ENCODE measurements at regions not wholly inside any gene's neighbourhood (a gene's known extent, or its start where the extent isn't known, plus 50 kb on each side); places are given as distances from the start of the nearest gene placed in this dataset.
"Not testable (repeated sequence)": the region's sequence is repeated elsewhere in the genome, so short reads cannot be mapped to it uniquely, and the experiment has no call there.

GRCh38 chr2:62321380-62322289 lies 125.7 kb downstream of the B3GNT2 start:
- no peaks in the 10 kb centered on the region for H3K36me3 ChIP-seq
- H3K9me3 ChIP-seq = no peaks in the 10 kb centered on the region
- no peak for DNase-seq (ENCODE audit: extremely low spot score in 2 of 2)
- H3K4me3 ChIP-seq = no peak overlapping the region
- no peaks in the 10 kb centered on the region for H3K4me1 ChIP-seq
- no peak overlapping the region for H3K27ac ChIP-seq
- no peaks in the 10 kb centered on the region for H3K27me3 ChIP-seq
- intact Hi-C loops (cut with DNase I) = no loop called here
- TF ChIP-seq, protein P1, sequence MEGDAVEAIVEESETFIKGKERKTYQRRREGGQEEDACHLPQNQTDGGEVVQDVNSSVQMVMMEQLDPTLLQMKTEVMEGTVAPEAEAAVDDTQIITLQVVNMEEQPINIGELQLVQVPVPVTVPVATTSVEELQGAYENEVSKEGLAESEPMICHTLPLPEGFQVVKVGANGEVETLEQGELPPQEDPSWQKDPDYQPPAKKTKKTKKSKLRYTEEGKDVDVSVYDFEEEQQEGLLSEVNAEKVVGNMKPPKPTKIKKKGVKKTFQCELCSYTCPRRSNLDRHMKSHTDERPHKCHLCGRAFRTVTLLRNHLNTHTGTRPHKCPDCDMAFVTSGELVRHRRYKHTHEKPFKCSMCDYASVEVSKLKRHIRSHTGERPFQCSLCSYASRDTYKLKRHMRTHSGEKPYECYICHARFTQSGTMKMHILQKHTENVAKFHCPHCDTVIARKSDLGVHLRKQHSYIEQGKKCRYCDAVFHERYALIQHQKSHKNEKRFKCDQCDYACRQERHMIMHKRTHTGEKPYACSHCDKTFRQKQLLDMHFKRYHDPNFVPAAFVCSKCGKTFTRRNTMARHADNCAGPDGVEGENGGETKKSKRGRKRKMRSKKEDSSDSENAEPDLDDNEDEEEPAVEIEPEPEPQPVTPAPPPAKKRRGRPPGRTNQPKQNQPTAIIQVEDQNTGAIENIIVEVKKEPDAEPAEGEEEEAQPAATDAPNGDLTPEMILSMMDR (IDR thresholded peaks at IDR 0.05) = no peak
- TF ChIP-seq POLR2AphosphoS5 (IDR thresholded peaks at IDR 0.05; ENCODE audit: insufficient read depth in 1 of 2, low read depth in 1 of 2) = no peak
- no peak for TF ChIP-seq POLR2A (IDR thresholded peaks at IDR 0.05)

DNA sequence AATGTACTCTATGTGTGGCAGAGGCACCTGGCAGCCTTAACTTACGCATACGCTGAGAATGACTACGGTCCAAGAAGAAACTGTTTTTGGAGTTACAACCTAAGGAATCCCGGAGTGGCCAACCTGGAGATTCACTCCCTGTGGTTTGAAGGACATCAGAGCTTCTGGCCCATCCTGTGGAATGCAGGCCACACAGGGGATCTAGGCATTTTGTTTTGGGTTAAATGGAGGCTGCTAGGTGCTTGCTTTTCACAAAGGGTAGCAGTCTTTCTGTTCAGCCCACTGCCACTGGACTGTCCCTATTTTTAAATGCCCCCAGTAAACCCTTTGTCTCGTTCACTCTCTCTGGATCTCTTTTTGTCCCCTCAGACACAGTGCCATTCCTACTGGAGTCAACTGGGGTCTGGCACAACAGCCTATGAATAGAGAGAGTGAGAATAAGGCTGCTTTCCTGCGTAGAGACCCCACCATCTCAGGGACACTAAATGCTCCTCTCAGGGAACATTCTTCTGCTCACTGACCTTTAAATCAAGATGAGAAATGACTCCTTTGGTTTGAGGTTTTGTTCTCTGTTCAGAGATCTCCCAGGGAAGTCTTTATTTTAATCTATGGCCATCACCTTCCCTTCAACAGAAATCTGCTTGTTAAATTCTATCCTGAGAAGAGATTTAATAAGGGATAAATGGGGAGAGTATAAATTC lies 124.9 kb downstream of the B3GNT2 start:
- Histone ChIP-seq H3K4me1 (no peaks in the 10 kb centered on the region), H3K36me3 (no peaks in the 10 kb centered on the region), H3K27me3 (no peaks in the 10 kb centered on the region), H3K9me3 (no peaks in the 10 kb centered on the region), H3K4me3 (no peak overlapping the region), H3K27ac (no peak overlapping the region)
- no peak for DNase-seq (ENCODE audit: extremely low spot score in 2 of 2)
- intact Hi-C loops (cut with DNase I) = no loop called here
- TF ChIP-seq, protein P1 (IDR thresholded peaks at IDR 0.05) = no peak
- TF ChIP-seq POLR2A (IDR thresholded peaks at IDR 0.05) (no peak), POLR2AphosphoS5 (IDR thresholded peaks at IDR 0.05; ENCODE audit: insufficient read depth in 1 of 2, low read depth in 1 of 2) (no peak)

GRCh38 chr2:62320137-62320536 lies 124.2 kb downstream of the B3GNT2 start:
- H3K27ac ChIP-seq; H3K4me3 ChIP-seq; H3K27me3 ChIP-seq; H3K36me3 ChIP-seq; H3K9me3 ChIP-seq; H3K4me1 ChIP-seq; DNase-seq (ENCODE audit: extremely low spot score in 2 of 2); intact Hi-C loops (cut with DNase I): not testable (repeated sequence)

GRCh38 chr2:62319070-62319469 lies 123.2 kb downstream of the B3GNT2 start:
- intact Hi-C loops (cut with DNase I) = no loop called here
- Histone ChIP-seq H3K4me1 (no peaks in the 10 kb centered on the region), H3K27ac (no peak overlapping the region), H3K36me3 (no peaks in the 10 kb centered on the region), H3K4me3 (no peak overlapping the region), H3K27me3 (no peaks in the 10 kb centered on the region), H3K9me3 (no peaks in the 10 kb centered on the region)
- TF ChIP-seq POLR2A (IDR thresholded peaks at IDR 0.05) = no peak
- TF ChIP-seq POLR2AphosphoS5 (IDR thresholded peaks at IDR 0.05; ENCODE audit: insufficient read depth in 1 of 2, low read depth in 1 of 2) = no peak
- TF ChIP-seq, protein P1 (IDR thresholded peaks at IDR 0.05) = no peak
- DNase-seq (ENCODE audit: extremely low spot score in 2 of 2) = no peak

GRCh38 chr2:62315476-62315875 lies 119.6 kb downstream of the B3GNT2 start:
- TF ChIP-seq, protein P1 (IDR thresholded peaks at IDR 0.05) = no peak
- TF ChIP-seq POLR2AphosphoS5 (IDR thresholded peaks at IDR 0.05; ENCODE audit: insufficient read depth in 1 of 2, low read depth in 1 of 2) (no peak), POLR2A (IDR thresholded peaks at IDR 0.05) (no peak)
- Histone ChIP-seq H3K27me3 (no peaks in the 10 kb centered on the region), H3K27ac (no peak overlapping the region), H3K9me3 (no peaks in the 10 kb centered on the region), H3K4me3 (no peak overlapping the region), H3K36me3 (no peaks in the 10 kb centered on the region), H3K4me1 (no peaks in the 10 kb centered on the region)
- intact Hi-C loops (cut with DNase I) = no loop called here
- DNase-seq (ENCODE audit: extremely low spot score in 2 of 2) = no peak
